Fibroblast of pulmonary artery (primary cell): ENCODE measurements at regions not wholly inside any gene's neighbourhood (a gene's known extent, or its start where the extent isn't known, plus 50 kb on each side); places are given as distances from the start of the nearest gene placed in this dataset.

ENCODE experiments used
- DNase-seq: peaks from one replicate; pipeline ENCODE4 v3.0.0-alpha.2; 2010; ENCODE audit warnings: low read depth
- H3K4me3 ChIP-seq: replicated peaks from 2 replicates; pipeline ENCODE4 v1.5.1; 2011; ENCODE audit warnings: low read depth, mild to moderate bottlenecking, control low read depth, low read length, moderate library complexity
- CTCF ChIP-seq: IDR thresholded peaks from 2 replicates; pipeline ENCODE4 v1.5.1; 2011; ENCODE audit warnings: mild to moderate bottlenecking, control low read depth, low read length, inconsistent platforms; ENCODE audit errors: missing control alignments

GRCh38 chr3:118165413-118165812, 869.2 kb downstream of the IGSF11 start:
- DNase-seq = no peak
- no peak overlapping the region for H3K4me3 ChIP-seq
- no peak for TF ChIP-seq CTCF

GRCh38 chr3:118167571-118167970, 867.1 kb downstream of the IGSF11 start:
- no peak for TF ChIP-seq CTCF
- no peak for DNase-seq
- no peak overlapping the region for H3K4me3 ChIP-seq

- TF ChIP-seq CTCF = no peak
- no peak overlapping the region for H3K4me3 ChIP-seq
- DNase-seq = no peak
Measured at GRCh38 chr3:118168175-118168574, 866.5 kb downstream of the IGSF11 start.

GRCh38 chr3:118171236-118171852, 863.3 kb downstream of the IGSF11 start:
- TF ChIP-seq CTCF = no peak
- DNase-seq = no peak
- no peak overlapping the region for H3K4me3 ChIP-seq

- DNase-seq = no peak
- no peak for TF ChIP-seq CTCF
- H3K4me3 ChIP-seq = no peak overlapping the region
Measured at GRCh38 chr3:118180853-118181252, 853.8 kb downstream of the IGSF11 start.

- DNase-seq = no peak
- TF ChIP-seq CTCF = no peak
- H3K4me3 ChIP-seq = no peak overlapping the region
Measured at GRCh38 chr3:118181274-118181673, 853.4 kb downstream of the IGSF11 start.

GRCh38 chr3:118186051-118186450, 848.6 kb downstream of the IGSF11 start:
- no peak for TF ChIP-seq CTCF
- no peak for DNase-seq
- no peak overlapping the region for H3K4me3 ChIP-seq
